ENCODE measurements at regions not wholly inside any gene's neighbourhood (a gene's known extent, or its start where the extent isn't known, plus 50 kb on each side); places are given as distances from the start of the nearest gene placed in this dataset.

DNA sequence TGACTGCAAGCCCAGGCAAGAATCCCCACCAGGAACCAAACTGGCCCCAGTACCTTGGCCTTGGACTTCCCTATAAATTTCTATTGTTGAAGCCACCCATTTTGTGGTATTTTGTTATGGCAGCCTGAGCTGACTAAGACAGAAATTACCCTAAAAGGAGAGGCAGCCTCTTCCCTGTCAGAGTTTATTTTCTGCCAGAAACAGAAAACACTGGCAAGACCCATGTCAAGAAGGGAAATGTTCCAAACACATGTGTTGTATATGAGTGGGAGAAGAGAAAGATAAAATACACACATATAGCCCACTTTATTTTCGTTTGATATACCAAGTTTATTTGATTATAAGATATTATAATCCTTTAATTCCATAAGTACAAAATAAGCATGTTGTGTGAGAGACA is 225.1 kb upstream of the FSHR start:
- TF ChIP-seq, protein P1, sequence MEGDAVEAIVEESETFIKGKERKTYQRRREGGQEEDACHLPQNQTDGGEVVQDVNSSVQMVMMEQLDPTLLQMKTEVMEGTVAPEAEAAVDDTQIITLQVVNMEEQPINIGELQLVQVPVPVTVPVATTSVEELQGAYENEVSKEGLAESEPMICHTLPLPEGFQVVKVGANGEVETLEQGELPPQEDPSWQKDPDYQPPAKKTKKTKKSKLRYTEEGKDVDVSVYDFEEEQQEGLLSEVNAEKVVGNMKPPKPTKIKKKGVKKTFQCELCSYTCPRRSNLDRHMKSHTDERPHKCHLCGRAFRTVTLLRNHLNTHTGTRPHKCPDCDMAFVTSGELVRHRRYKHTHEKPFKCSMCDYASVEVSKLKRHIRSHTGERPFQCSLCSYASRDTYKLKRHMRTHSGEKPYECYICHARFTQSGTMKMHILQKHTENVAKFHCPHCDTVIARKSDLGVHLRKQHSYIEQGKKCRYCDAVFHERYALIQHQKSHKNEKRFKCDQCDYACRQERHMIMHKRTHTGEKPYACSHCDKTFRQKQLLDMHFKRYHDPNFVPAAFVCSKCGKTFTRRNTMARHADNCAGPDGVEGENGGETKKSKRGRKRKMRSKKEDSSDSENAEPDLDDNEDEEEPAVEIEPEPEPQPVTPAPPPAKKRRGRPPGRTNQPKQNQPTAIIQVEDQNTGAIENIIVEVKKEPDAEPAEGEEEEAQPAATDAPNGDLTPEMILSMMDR (IDR thresholded peaks at IDR 0.05): no peak
- TF ChIP-seq POLR2AphosphoS5 (IDR thresholded peaks at IDR 0.05) (no peak), POLR2A (IDR thresholded peaks at IDR 0.05) (no peak), EP300 (IDR thresholded peaks at IDR 0.05) (no peak)
